ENCODE measurements at regions not wholly inside any gene's neighbourhood (a gene's known extent, or its start where the extent isn't known, plus 50 kb on each side); places are given as distances from the start of the nearest gene placed in this dataset.

DNA sequence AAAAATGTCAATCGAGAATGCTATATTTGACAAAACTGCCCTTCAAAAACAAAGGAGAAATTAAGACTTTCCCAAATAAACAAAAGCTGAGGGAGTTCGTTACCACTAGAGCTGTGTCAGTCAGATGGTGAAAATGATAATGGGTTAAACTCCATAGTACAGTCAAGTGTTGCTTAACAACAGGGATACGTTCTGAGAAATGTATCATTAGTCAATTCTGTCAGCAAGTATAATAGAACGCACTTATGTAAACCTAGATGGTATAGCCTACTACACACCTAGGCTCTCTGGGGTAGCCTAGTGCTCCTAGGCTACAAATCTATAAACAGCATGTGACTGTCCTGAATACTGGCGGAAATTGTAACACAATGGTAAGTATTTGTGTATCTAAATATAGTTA lies 138.7 kb downstream of the DRD1 start:
- no peak for DNase-seq
- no peaks in the 10 kb centered on the region for H3K4me1 ChIP-seq (ENCODE audit: control insufficient read depth, insufficient read depth, low read length, poor library complexity, severe bottlenecking)
- no peaks in the 10 kb centered on the region for H3K27me3 ChIP-seq (replicated peaks; ENCODE audit: control insufficient read depth, insufficient read depth, low read length, poor library complexity, severe bottlenecking)
- H3K9me3 ChIP-seq (ENCODE audit: control insufficient read depth, low read length): no peaks in the 10 kb centered on the region
- H3K27ac ChIP-seq (ENCODE audit: insufficient read depth, low read length, poor library complexity, severe bottlenecking): no peak overlapping the region
- no peak overlapping the region for H3K4me3 ChIP-seq (ENCODE audit: insufficient read depth, low read depth, low read length, poor library complexity, severe bottlenecking)
- no peaks in the 10 kb centered on the region for H3K36me3 ChIP-seq (ENCODE audit: control insufficient read depth, insufficient read depth, low read length)

DNA sequence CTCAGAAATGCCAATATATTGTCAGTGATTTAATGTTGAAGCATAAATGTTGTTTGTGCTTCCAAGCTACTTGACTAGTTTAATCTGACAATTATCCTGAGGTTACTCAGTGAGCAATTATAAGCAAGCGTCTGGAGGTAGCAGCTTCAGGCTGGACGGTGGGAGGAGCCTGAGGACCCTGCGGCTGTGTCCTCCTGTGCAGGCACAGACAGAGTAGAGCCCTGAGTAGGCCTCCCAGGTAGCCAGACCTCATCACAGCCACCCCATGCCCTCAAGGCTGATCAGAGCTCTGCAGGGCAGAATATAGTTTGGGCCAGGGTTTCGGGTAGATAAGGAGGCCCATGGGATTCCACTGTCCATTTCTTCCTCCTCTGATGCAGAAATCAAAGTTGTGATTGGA lies 153.6 kb downstream of the DRD1 start:
- no peaks in the 10 kb centered on the region for H3K27me3 ChIP-seq (replicated peaks; ENCODE audit: control insufficient read depth, insufficient read depth, low read length, poor library complexity, severe bottlenecking)
- DNase-seq: no peak
- no peaks in the 10 kb centered on the region for H3K4me1 ChIP-seq (ENCODE audit: control insufficient read depth, insufficient read depth, low read length, poor library complexity, severe bottlenecking)
- H3K9me3 ChIP-seq (ENCODE audit: control insufficient read depth, low read length): no peaks in the 10 kb centered on the region
- no peak overlapping the region for H3K4me3 ChIP-seq (ENCODE audit: insufficient read depth, low read depth, low read length, poor library complexity, severe bottlenecking)
- H3K36me3 ChIP-seq (ENCODE audit: control insufficient read depth, insufficient read depth, low read length): no peaks in the 10 kb centered on the region
- no peak overlapping the region for H3K27ac ChIP-seq (ENCODE audit: insufficient read depth, low read length, poor library complexity, severe bottlenecking)

DNA sequence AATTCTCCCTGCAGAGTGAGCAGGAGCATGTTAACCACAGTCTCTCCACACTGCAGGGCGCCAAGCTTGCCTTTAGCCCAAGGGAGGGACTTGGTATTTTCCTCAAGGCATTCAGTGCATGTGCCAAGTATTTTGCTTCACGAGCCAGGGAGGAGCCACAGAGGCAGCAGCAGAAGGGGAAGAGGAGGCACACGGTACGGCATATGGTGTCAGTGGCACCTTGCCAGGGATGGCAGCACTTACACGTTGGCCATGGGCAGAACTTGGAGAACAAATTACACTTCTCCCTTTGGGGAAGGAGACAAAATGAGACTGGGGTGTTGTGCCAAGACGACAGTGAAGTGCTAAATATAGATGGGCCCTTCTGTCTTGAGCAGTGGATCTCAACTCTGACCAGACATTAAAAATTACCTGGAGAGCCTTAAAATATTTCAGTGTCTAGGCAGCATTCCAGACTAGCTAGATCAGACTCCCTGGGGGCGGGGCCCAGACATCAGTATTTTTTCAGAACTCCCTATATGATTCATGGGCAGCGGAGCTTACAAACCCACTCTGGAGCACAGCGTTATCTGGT lies 155.8 kb downstream of the DRD1 start:
- Histone ChIP-seq H3K9me3 (ENCODE audit: control insufficient read depth, low read length) (no peaks in the 10 kb centered on the region), H3K36me3 (ENCODE audit: control insufficient read depth, insufficient read depth, low read length) (no peaks in the 10 kb centered on the region), H3K4me1 (ENCODE audit: control insufficient read depth, insufficient read depth, low read length, poor library complexity, severe bottlenecking) (no peaks in the 10 kb centered on the region), H3K27ac (ENCODE audit: insufficient read depth, low read length, poor library complexity, severe bottlenecking) (no peak overlapping the region), H3K27me3 (replicated peaks; ENCODE audit: control insufficient read depth, insufficient read depth, low read length, poor library complexity, severe bottlenecking) (no peaks in the 10 kb centered on the region), H3K4me3 (ENCODE audit: insufficient read depth, low read depth, low read length, poor library complexity, severe bottlenecking) (no peak overlapping the region)
- no peak for DNase-seq

DNA sequence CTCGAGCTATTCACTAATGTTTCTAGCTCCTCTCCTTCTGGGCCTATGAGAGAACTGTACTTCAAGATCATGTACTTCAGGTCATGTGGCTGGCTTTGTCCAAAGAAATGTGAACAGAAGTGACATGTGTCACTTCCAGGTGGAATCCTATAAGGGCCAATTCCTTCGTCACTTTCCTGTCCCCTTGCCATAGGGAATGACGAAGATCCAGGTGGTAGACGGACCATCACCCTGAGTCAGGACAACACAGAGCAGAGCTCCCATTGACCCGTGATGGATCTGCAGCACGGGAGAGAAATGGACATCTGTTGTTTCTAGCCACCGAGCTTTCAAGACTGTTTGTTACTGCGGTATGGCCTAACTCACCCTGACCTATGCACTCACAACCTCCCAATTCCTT lies 157.0 kb downstream of the DRD1 start:
- Histone ChIP-seq H3K27ac (ENCODE audit: insufficient read depth, low read length, poor library complexity, severe bottlenecking) (no peak overlapping the region), H3K4me1 (ENCODE audit: control insufficient read depth, insufficient read depth, low read length, poor library complexity, severe bottlenecking) (no peaks in the 10 kb centered on the region), H3K27me3 (replicated peaks; ENCODE audit: control insufficient read depth, insufficient read depth, low read length, poor library complexity, severe bottlenecking) (no peaks in the 10 kb centered on the region), H3K9me3 (ENCODE audit: control insufficient read depth, low read length) (no peaks in the 10 kb centered on the region), H3K36me3 (ENCODE audit: control insufficient read depth, insufficient read depth, low read length) (no peaks in the 10 kb centered on the region), H3K4me3 (ENCODE audit: insufficient read depth, low read depth, low read length, poor library complexity, severe bottlenecking) (no peak overlapping the region)
- no peak for DNase-seq

DNA sequence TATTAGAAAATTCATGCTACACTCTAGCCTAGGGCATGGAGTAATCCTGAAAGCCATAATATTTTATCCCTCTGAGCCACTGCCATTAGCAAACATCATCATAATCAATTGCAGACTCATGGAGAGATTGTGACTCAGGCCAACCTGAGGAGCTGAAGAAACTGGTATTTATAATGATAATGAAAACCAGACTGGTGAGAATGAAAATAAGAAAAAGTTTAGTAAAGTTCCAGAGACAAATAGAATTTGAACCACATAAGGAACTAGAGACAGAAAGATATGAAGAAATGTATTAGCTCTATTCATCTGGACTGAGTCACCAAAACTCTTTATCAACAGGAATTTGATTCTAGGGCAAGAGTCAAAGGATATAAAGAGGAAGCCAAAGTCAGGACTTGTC lies 158.7 kb downstream of the DRD1 start:
- no peaks in the 10 kb centered on the region for H3K9me3 ChIP-seq (ENCODE audit: control insufficient read depth, low read length)
- H3K36me3 ChIP-seq (ENCODE audit: control insufficient read depth, insufficient read depth, low read length): no peaks in the 10 kb centered on the region
- no peaks in the 10 kb centered on the region for H3K27me3 ChIP-seq (replicated peaks; ENCODE audit: control insufficient read depth, insufficient read depth, low read length, poor library complexity, severe bottlenecking)
- H3K4me1 ChIP-seq (ENCODE audit: control insufficient read depth, insufficient read depth, low read length, poor library complexity, severe bottlenecking): no peaks in the 10 kb centered on the region
- no peak overlapping the region for H3K4me3 ChIP-seq (ENCODE audit: insufficient read depth, low read depth, low read length, poor library complexity, severe bottlenecking)
- DNase-seq: no peak
- H3K27ac ChIP-seq (ENCODE audit: insufficient read depth, low read length, poor library complexity, severe bottlenecking): no peak overlapping the region

DNA sequence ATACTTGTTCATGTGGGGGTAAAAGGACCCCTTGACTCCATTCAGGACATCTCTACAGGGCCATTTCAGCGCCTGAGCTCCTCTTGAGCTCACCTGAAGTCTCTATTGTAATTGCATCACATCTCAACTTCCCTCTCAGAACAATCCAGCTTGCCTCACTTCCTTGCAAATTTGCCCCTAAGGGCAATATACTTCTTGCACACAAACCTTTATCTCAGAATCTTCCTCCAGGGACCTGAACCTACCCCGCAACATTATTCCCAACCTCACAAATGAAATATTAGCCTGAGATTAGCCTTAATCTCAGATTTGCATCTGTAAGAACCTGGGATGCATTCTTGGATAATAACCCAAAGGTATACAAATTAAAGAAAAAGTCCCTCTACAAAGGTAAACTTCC lies 159.2 kb downstream of the DRD1 start:
- Histone ChIP-seq H3K9me3 (ENCODE audit: control insufficient read depth, low read length) (no peaks in the 10 kb centered on the region), H3K27me3 (replicated peaks; ENCODE audit: control insufficient read depth, insufficient read depth, low read length, poor library complexity, severe bottlenecking) (no peaks in the 10 kb centered on the region), H3K4me3 (ENCODE audit: insufficient read depth, low read depth, low read length, poor library complexity, severe bottlenecking) (no peak overlapping the region), H3K4me1 (ENCODE audit: control insufficient read depth, insufficient read depth, low read length, poor library complexity, severe bottlenecking) (no peaks in the 10 kb centered on the region), H3K27ac (ENCODE audit: insufficient read depth, low read length, poor library complexity, severe bottlenecking) (no peak overlapping the region), H3K36me3 (ENCODE audit: control insufficient read depth, insufficient read depth, low read length) (no peaks in the 10 kb centered on the region)
- DNase-seq: no peak

DNA sequence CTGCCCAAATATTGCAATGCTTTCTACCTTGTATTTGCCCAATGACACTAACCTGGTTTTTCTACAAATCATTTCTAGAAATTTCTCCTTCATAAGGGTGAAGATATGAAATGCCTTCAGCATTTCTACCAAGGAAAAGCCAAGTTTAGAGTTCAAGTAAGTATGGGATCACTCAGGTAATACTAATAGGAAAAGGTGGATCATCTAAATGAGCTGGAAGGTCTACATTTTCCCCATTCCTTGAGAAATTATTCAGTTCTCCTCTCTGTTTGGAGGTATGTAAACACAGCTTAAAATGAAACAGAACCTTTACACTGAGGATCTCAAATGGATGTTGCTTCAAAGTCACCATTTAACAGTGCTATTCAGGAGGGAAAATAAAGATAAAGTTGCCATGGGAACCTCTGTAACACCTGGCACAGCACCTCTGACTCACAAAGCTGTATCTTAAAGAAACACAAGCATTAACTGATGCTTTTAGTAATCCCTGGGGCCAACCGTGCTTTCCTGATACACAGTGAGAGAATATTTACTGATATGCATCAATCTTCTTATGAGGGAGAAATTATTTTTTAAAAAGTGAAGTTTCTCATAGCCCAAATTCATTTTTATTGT lies 161.3 kb downstream of the DRD1 start:
- H3K27ac ChIP-seq (ENCODE audit: insufficient read depth, low read length, poor library complexity, severe bottlenecking): no peak overlapping the region
- DNase-seq: no peak
- H3K27me3 ChIP-seq (replicated peaks; ENCODE audit: control insufficient read depth, insufficient read depth, low read length, poor library complexity, severe bottlenecking): no peaks in the 10 kb centered on the region
- no peaks in the 10 kb centered on the region for H3K36me3 ChIP-seq (ENCODE audit: control insufficient read depth, insufficient read depth, low read length)
- no peaks in the 10 kb centered on the region for H3K4me1 ChIP-seq (ENCODE audit: control insufficient read depth, insufficient read depth, low read length, poor library complexity, severe bottlenecking)
- no peaks in the 10 kb centered on the region for H3K9me3 ChIP-seq (ENCODE audit: control insufficient read depth, low read length)
- H3K4me3 ChIP-seq (ENCODE audit: insufficient read depth, low read depth, low read length, poor library complexity, severe bottlenecking): no peak overlapping the region

DNA sequence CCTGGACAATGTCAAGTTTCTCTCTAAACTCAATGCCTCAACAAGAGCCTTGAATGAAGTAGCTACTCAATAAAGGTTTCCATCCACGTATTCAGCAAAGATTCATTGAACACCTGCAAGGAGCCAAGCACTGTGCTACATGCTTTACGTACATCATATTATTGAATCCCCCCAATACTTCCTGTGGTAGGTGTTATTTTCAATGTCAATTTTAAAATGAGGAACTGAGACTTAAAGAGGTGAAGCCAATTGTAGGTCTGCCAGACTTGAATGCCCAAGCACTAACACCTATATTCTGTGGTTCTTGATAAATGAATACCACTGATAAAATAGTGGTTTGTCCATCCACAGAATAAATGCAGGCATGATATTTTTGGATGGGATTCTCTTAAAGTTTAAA lies 162.3 kb downstream of the DRD1 start:
- H3K4me1 ChIP-seq (ENCODE audit: control insufficient read depth, insufficient read depth, low read length, poor library complexity, severe bottlenecking): no peaks in the 10 kb centered on the region
- no peak overlapping the region for H3K4me3 ChIP-seq (ENCODE audit: insufficient read depth, low read depth, low read length, poor library complexity, severe bottlenecking)
- H3K27ac ChIP-seq (ENCODE audit: insufficient read depth, low read length, poor library complexity, severe bottlenecking): no peak overlapping the region
- DNase-seq: no peak
- H3K27me3 ChIP-seq (replicated peaks; ENCODE audit: control insufficient read depth, insufficient read depth, low read length, poor library complexity, severe bottlenecking): no peaks in the 10 kb centered on the region
- H3K36me3 ChIP-seq (ENCODE audit: control insufficient read depth, insufficient read depth, low read length): no peaks in the 10 kb centered on the region
- no peaks in the 10 kb centered on the region for H3K9me3 ChIP-seq (ENCODE audit: control insufficient read depth, low read length)

DNA sequence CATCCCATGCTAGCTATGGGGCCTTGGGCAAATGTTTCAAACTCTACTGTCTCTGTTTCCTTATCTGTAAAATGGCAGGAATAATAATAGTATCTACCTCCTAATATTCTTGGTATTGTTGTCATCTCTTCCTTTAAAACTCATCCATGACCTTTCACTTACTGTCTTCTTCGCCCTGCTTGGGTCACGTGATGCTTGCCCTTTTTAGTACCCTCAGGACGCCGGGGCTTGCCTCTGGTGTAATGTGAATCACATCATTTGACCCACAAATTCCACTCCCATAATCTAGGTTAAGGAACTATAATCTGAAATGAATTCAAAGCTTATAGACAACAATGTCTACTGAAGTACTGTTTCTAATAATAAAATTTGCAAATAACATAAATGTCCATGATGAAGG lies 162.7 kb downstream of the DRD1 start:
- Histone ChIP-seq H3K27ac (ENCODE audit: insufficient read depth, low read length, poor library complexity, severe bottlenecking) (no peak overlapping the region), H3K4me3 (ENCODE audit: insufficient read depth, low read depth, low read length, poor library complexity, severe bottlenecking) (no peak overlapping the region), H3K27me3 (replicated peaks; ENCODE audit: control insufficient read depth, insufficient read depth, low read length, poor library complexity, severe bottlenecking) (no peaks in the 10 kb centered on the region), H3K36me3 (ENCODE audit: control insufficient read depth, insufficient read depth, low read length) (no peaks in the 10 kb centered on the region), H3K9me3 (ENCODE audit: control insufficient read depth, low read length) (no peaks in the 10 kb centered on the region), H3K4me1 (ENCODE audit: control insufficient read depth, insufficient read depth, low read length, poor library complexity, severe bottlenecking) (no peaks in the 10 kb centered on the region)
- DNase-seq: no peak

DNA sequence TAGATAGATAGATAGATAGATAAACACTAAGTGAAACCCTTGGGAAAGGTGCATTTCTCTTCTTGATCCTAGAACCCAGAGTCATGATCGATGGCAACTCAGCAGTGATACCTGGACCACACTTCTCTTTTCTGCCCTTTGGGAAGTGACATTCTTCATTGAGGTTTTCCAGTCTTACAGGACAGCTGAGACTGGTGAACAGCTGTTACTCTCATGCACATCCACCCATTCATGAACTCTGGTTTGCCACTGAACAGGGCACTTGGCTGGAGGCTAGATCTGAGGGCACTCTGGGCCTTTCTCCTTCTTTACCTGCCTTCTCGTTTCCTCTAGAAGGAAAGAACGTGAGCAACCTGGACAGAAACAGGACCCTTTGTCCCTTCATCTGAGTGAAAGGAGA lies 164.5 kb downstream of the DRD1 start:
- no peak overlapping the region for H3K27ac ChIP-seq (ENCODE audit: insufficient read depth, low read length, poor library complexity, severe bottlenecking)
- H3K27me3 ChIP-seq (replicated peaks; ENCODE audit: control insufficient read depth, insufficient read depth, low read length, poor library complexity, severe bottlenecking): no peaks in the 10 kb centered on the region
- H3K4me1 ChIP-seq (ENCODE audit: control insufficient read depth, insufficient read depth, low read length, poor library complexity, severe bottlenecking): no peaks in the 10 kb centered on the region
- no peaks in the 10 kb centered on the region for H3K9me3 ChIP-seq (ENCODE audit: control insufficient read depth, low read length)
- H3K4me3 ChIP-seq (ENCODE audit: insufficient read depth, low read depth, low read length, poor library complexity, severe bottlenecking): no peak overlapping the region
- H3K36me3 ChIP-seq (ENCODE audit: control insufficient read depth, insufficient read depth, low read length): no peaks in the 10 kb centered on the region
- DNase-seq: no peak

Measured in effector memory CD4-positive, alpha-beta T cell (primary cell).